Esophagus muscularis mucosa (tissue), 4 donors: ENCODE measurements at regions not wholly inside any gene's neighbourhood (a gene's known extent, or its start where the extent isn't known, plus 50 kb on each side); places are given as distances from the start of the nearest gene placed in this dataset.

Experiments
- DNase-seq: peaks from one replicate; pipeline ENCODE4 v3.0.0-alpha.2; 2017; ENCODE audit errors: extremely low spot score
- H3K27ac ChIP-seq, 4 donors: fragments of 200-600 bp; sonication (generic); replicated peaks in 1 of 4; 1 replicate in 3 of 4; 2 replicates in 1 of 4; pipeline ENCODE4 v1.5.1; 2016 to 2019; ENCODE audit warnings: mild to moderate bottlenecking in 1 of 4
- H3K27me3 ChIP-seq, 4 donors: fragments of 200-600 bp; sonication (generic); one replicate each; pipeline versions ENCODE4 v1.5.1 to v1.6.0; 2016 to 2019
- H3K36me3 ChIP-seq, 4 donors: fragments of 200-600 bp; sonication (generic); one replicate each; pipeline ENCODE4 v1.5.1; 2016 to 2019
- H3K4me1 ChIP-seq, 4 donors: fragments of 200-600 bp; sonication (generic); one replicate each; pipeline ENCODE4 v1.5.1; 2016 to 2019
- H3K4me3 ChIP-seq, 4 donors: fragments of 200-600 bp; sonication (generic); 1 replicate in 2 of 4; 2 replicates in 2 of 4; pipeline ENCODE4 v1.5.1; 2016 to 2019; ENCODE audit warnings: mild to moderate bottlenecking in 4 of 4, moderate library complexity in 1 of 4
- H3K9me3 ChIP-seq, 4 donors: fragments of 200-600 bp; sonication (generic); 1 replicate in 3 of 4; 2 replicates in 1 of 4; pipeline ENCODE4 v1.5.1; 2016 to 2019
- CTCF ChIP-seq, 3 experiments: fragments of 200-600 bp in 2 of 3; fragments of 450-650 bp in 1 of 3; sonication (generic) in 2 of 3; IDR thresholded peaks; one replicate each; pipeline ENCODE4 v1.5.1; 2017 to 2019; ENCODE audit warnings: antibody characterized with exemption in 3 of 3, mild to moderate bottlenecking in 2 of 3, moderate library complexity in 1 of 3
- EP300 ChIP-seq: sonication (generic); formaldehyde crosslinking; IDR thresholded peaks from one replicate; pipeline ENCODE4 v1.6.1; 2017; ENCODE audit warnings: antibody characterized with exemption
- POLR2A ChIP-seq: fragments of 450-650 bp; IDR thresholded peaks from one replicate; pipeline ENCODE4 v1.6.1; 2017; ENCODE audit warnings: antibody characterized with exemption, moderate library complexity, mild to moderate bottlenecking, low read depth
- POLR2AphosphoS5 ChIP-seq, 2 donors: sonication (generic); formaldehyde crosslinking; IDR thresholded peaks; one replicate each; pipeline ENCODE4 v1.6.1; 2017; ENCODE audit warnings: antibody characterized with exemption in 2 of 2
- WGBS: methylation state at CpG from one replicate; pipeline ENCODE4 v1.1.5; 2018; 5-methylcytosine and 5-hydroxymethylcytosine counted together
- intact Hi-C: fragments of 100-400 bp; cut with DNase I; formaldehyde crosslinking; loops from one replicate; pipeline ENCODE4 v1.15.1; 2023

- Histone ChIP-seq H3K4me1 (no peaks in the 10 kb centered on the region), H3K27ac (no peak overlapping the region), H3K27me3 (peaks cover 0 to 6% (median 0%) of the 10 kb centered on the region in 4 donors), H3K4me3 (no peak overlapping the region), H3K36me3 (no peaks in the 10 kb centered on the region), H3K9me3 (peaks cover 0 to 5% (median 0%) of the 10 kb centered on the region in 4 donors)
- peak; percentile 39 for DNase-seq
- intact Hi-C loops = no loop called here
- WGBS = 83% methylated on average over 3 of the region's 3 CpGs
- TF ChIP-seq POLR2A = no peak
- no peak for TF ChIP-seq CTCF (IDR thresholded peaks at IDR 0.05)
- TF ChIP-seq EP300 = no peak
- TF ChIP-seq POLR2AphosphoS5 (IDR thresholded peaks at IDR 0.05) = no peak
These were observed 1091.3 kb downstream of the TBC1D22A start for GRCh38 chr22:47853750-47854149.

GRCh38 chr22:47851586-47851985, 1089.1 kb downstream of the TBC1D22A start:
- H3K27ac ChIP-seq = no peak overlapping the region
- TF ChIP-seq EP300 = no peak
- no peak for TF ChIP-seq POLR2A
- no peak for TF ChIP-seq POLR2AphosphoS5 (IDR thresholded peaks at IDR 0.05)
- no peak for TF ChIP-seq CTCF (IDR thresholded peaks at IDR 0.05)

GRCh38 chr22:47850644-47851151, 1088.2 kb downstream of the TBC1D22A start:
- intact Hi-C loops = no loop called here
- Histone ChIP-seq H3K4me1 (no peaks in the 10 kb centered on the region), H3K4me3 (no peak overlapping the region), H3K36me3 (no peaks in the 10 kb centered on the region), H3K27ac (no peak overlapping the region), H3K9me3 (no peaks in the 10 kb centered on the region), H3K27me3 (peaks cover 0 to 21% (median 0%) of the 10 kb centered on the region in 4 donors)
- WGBS = 44% methylated on average over 2 of the region's 2 CpGs
- TF ChIP-seq POLR2AphosphoS5 (IDR thresholded peaks at IDR 0.05) (no peak), EP300 (no peak), POLR2A (no peak), CTCF (IDR thresholded peaks at IDR 0.05) (no peak)
- DNase-seq = peak; percentile 89

More at GRCh38 chr22:47851586-47851985, 1089.1 kb downstream of the TBC1D22A start:
- WGBS = 33% methylated on average over 3 of the region's 3 CpGs
- DNase-seq = peak; percentile 50
- H3K9me3 ChIP-seq = no peaks in the 10 kb centered on the region
- intact Hi-C loops = no loop called here
- no peaks in the 10 kb centered on the region for H3K36me3 ChIP-seq
- peaks cover 0 to 21% (median 0%) of the 10 kb centered on the region in 4 donors for H3K27me3 ChIP-seq
- no peaks in the 10 kb centered on the region for H3K4me1 ChIP-seq
- H3K4me3 ChIP-seq = no peak overlapping the region

GRCh38 chr22:47849576-47849975, 1087.1 kb downstream of the TBC1D22A start:
- Histone ChIP-seq H3K27me3 (peaks cover 0 to 22% (median 0%) of the 10 kb centered on the region in 4 donors), H3K9me3 (no peaks in the 10 kb centered on the region), H3K4me1 (no peaks in the 10 kb centered on the region), H3K27ac (no peak overlapping the region), H3K36me3 (no peaks in the 10 kb centered on the region), H3K4me3 (no peak overlapping the region)
- DNase-seq = peak; percentile 75
- TF ChIP-seq POLR2AphosphoS5 (IDR thresholded peaks at IDR 0.05) (no peak), CTCF (IDR thresholded peaks at IDR 0.05) (no peak), POLR2A (no peak), EP300 (no peak)
- WGBS = 63% methylated on average over 6 of the region's 6 CpGs
- intact Hi-C loops = no loop called here

- no peak for TF ChIP-seq CTCF (IDR thresholded peaks at IDR 0.05)
- Histone ChIP-seq H3K4me3 (no peak overlapping the region), H3K27ac (no peak overlapping the region), H3K9me3 (no peaks in the 10 kb centered on the region), H3K27me3 (peaks cover 0 to 34% (median 0%) of the 10 kb centered on the region in 4 donors), H3K4me1 (no peaks in the 10 kb centered on the region), H3K36me3 (no peaks in the 10 kb centered on the region)
- intact Hi-C loops = no loop called here
- WGBS = 87% methylated on average over 14 of the region's 14 CpGs
- peak; percentile 47 for DNase-seq
These were observed 1085.9 kb downstream of the TBC1D22A start for GRCh38 chr22:47848184-47848920.
